Karpas-422 (cell line): ENCODE measurements at regions not wholly inside any gene's neighbourhood (a gene's known extent, or its start where the extent isn't known, plus 50 kb on each side); places are given as distances from the start of the nearest gene placed in this dataset.

Experiments
- DNase-seq: peaks from one replicate; pipeline ENCODE4 v3.0.0-alpha.2; 2015
- H2AFZ ChIP-seq: fragments of 200-600 bp; sonication (generic); 2 replicates; pipeline ENCODE4 v1.6.1; 2014; ENCODE audit warnings: antibody characterized with exemption, low read length, mixed read lengths
- H3K27ac ChIP-seq: fragments of 200-600 bp; sonication (generic); 2 replicates; pipeline ENCODE4 v1.5.1; 2014; ENCODE audit warnings: mild to moderate bottlenecking, low read length, moderate library complexity
- H3K27me3 ChIP-seq: fragments of 200-600 bp; sonication (generic); 2 replicates; pipeline ENCODE4 v1.6.1; 2014; ENCODE audit warnings: low read length, mixed read lengths
- H3K36me3 ChIP-seq: fragments of 200-600 bp; sonication (generic); 2 replicates; pipeline ENCODE4 v1.6.1; 2014; ENCODE audit warnings: low read length, mixed read lengths; ENCODE audit not compliant: insufficient read depth
- H3K4me1 ChIP-seq: fragments of 200-600 bp; sonication (generic); 2 replicates; pipeline ENCODE4 v1.6.1; 2014; ENCODE audit warnings: mild to moderate bottlenecking, low read length, mixed read lengths
- H3K4me2 ChIP-seq: fragments of 200-600 bp; sonication (generic); 2 replicates; pipeline ENCODE4 v1.6.1; 2014; ENCODE audit warnings: low read length, low read depth, mild to moderate bottlenecking; ENCODE audit not compliant: poor library complexity, severe bottlenecking
- H3K4me3 ChIP-seq: fragments of 200-600 bp; sonication (generic); 2 replicates; pipeline ENCODE4 v1.5.1; 2014; ENCODE audit warnings: mild to moderate bottlenecking, antibody characterized with exemption, low read length, mixed read lengths
- H3K79me2 ChIP-seq: fragments of 200-600 bp; sonication (generic); 2 replicates; pipeline ENCODE4 v1.6.1; 2014; ENCODE audit warnings: mild to moderate bottlenecking, low read length, mixed read lengths
- H3K9ac ChIP-seq: fragments of 200-600 bp; sonication (generic); 2 replicates; pipeline ENCODE4 v1.6.0; 2014; ENCODE audit warnings: low read length
- H3K9me2 ChIP-seq: fragments of 200-600 bp; sonication (generic), shearing (Covaris generic); replicated peaks from 2 replicates; pipeline ENCODE4 v1.6.0; 2014; ENCODE audit warnings: mild to moderate bottlenecking, low read length, moderate library complexity; ENCODE audit not compliant: insufficient read depth
- H3K9me3 ChIP-seq: fragments of 300-700, 200-600 bp; sonication (generic); 2 replicates; pipeline ENCODE4 v1.6.1; 2014; ENCODE audit warnings: low read length, mixed read lengths
- H4K20me1 ChIP-seq: fragments of 200-600 bp; sonication (generic); 2 replicates; pipeline ENCODE4 v1.6.1; 2014; ENCODE audit warnings: mild to moderate bottlenecking, antibody characterized with exemption, low read length, low read depth; ENCODE audit not compliant: insufficient read depth

DNA sequence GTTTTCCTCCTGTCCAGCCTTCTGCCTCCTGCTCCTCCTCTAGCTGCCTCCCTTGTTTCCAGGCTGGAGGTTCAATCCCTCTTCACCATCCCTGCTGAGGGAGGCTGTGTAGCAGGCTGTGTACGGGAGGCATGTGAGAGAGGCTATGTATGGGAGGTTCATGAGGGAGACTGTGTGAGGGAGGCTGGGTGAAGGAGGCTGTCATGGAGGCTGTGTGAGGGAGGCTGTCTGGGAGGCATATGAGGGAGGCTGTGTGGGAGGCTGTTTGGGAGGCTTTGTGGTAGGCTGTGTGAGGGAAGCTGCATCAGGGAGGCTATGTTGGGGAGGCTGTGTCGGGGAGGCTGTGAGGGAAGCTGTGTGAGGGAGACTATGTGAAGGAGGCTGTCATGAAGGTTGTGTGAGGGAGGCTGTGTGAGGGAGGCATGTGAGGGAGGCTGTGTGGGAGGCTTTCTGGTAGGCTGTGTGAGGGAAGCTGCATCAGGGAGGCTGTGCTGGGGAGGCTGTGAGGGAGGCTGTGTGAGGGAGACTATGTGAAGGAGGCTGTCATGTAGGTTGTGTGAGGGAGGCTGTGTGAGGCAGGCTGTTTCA, 123.7 kb upstream of the RNF32 start:
- Histone ChIP-seq H3K4me1 (no peaks in the 10 kb centered on the region), H3K79me2 (no peaks in the 10 kb centered on the region), H3K9ac (no peak overlapping the region), H3K9me3 (no peaks in the 10 kb centered on the region), H3K27me3 (no peaks in the 10 kb centered on the region), H3K4me2 (no peak overlapping the region), H3K27ac (no peak overlapping the region), H2AFZ (no peak overlapping the region), H3K4me3 (no peak overlapping the region), H4K20me1 (no peaks in the 10 kb centered on the region), H3K36me3 (no peaks in the 10 kb centered on the region), H3K9me2 (0 out of 2 replicates have a peak, but pooled peaks cover 3% of the 10 kb centered on the region)
- DNase-seq: no peak

- no peaks in the 10 kb centered on the region for H3K27me3 ChIP-seq
- H3K36me3 ChIP-seq: no peaks in the 10 kb centered on the region
- DNase-seq: no peak
- H3K9me2 ChIP-seq: 0 out of 2 replicates have a peak, but pooled peaks cover 3% of the 10 kb centered on the region
- H4K20me1 ChIP-seq: no peaks in the 10 kb centered on the region
- no peak overlapping the region for H3K9ac ChIP-seq
- no peak overlapping the region for H3K4me2 ChIP-seq
- H3K4me3 ChIP-seq: no peak overlapping the region
- H3K79me2 ChIP-seq: no peaks in the 10 kb centered on the region
- H3K27ac ChIP-seq: no peak overlapping the region
- no peaks in the 10 kb centered on the region for H3K4me1 ChIP-seq
- peaks cover 2% of the 10 kb centered on the region; the same call in 1 of the 2 replicates for H3K9me3 ChIP-seq
- no peak overlapping the region for H2AFZ ChIP-seq
Observed at GRCh38 chr7:156515911-156516790, 124.4 kb upstream of the RNF32 start.

- Histone ChIP-seq H3K4me1 (no peaks in the 10 kb centered on the region), H3K4me2 (no peak overlapping the region), H3K9me3 (peaks cover 9% of the 10 kb centered on the region), H3K27me3 (no peaks in the 10 kb centered on the region), H3K36me3 (no peaks in the 10 kb centered on the region), H3K27ac (no peak overlapping the region), H2AFZ (no peak overlapping the region), H3K9me2 (0 out of 2 replicates have a peak, but pooled peaks cover 3% of the 10 kb centered on the region), H3K4me3 (no peak overlapping the region), H3K9ac (no peak overlapping the region), H4K20me1 (no peaks in the 10 kb centered on the region), H3K79me2 (no peaks in the 10 kb centered on the region)
- no peak for DNase-seq
Observed at GRCh38 chr7:156514851-156515250, 125.7 kb upstream of the RNF32 start.

GRCh38 chr7:156511426-156511825, 129.1 kb upstream of the RNF32 start:
- Histone ChIP-seq H4K20me1 (no peaks in the 10 kb centered on the region), H3K4me3 (no peak overlapping the region), H3K9me2 (0 out of 2 replicates have a peak, but pooled peaks cover 3% of the 10 kb centered on the region), H3K27ac (no peak overlapping the region), H3K4me2 (no peak overlapping the region), H3K36me3 (no peaks in the 10 kb centered on the region), H3K79me2 (no peaks in the 10 kb centered on the region), H3K27me3 (no peaks in the 10 kb centered on the region), H3K9me3 (peaks cover 9% of the 10 kb centered on the region), H3K9ac (no peak overlapping the region), H3K4me1 (no peaks in the 10 kb centered on the region), H2AFZ (no peak overlapping the region)
- no peak for DNase-seq

DNA sequence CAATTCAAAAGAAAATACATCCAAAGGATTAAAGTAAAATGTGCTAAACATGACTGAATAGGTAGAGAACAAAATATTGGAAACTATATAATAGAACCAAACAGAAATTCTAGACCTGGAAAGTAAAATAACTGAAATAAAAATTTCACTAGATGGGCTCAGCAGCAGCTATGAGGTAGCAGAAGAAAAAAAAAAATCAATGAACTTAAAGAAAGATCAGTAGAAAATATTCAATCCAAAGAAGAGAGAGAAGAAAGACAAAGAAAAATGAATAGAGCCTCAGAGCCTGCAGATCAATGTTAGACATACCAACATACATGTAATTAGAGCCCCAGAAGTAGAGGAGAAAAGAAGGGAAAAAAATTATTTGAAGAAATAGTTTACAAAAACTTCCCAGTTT, 129.6 kb upstream of the RNF32 start:
- Histone ChIP-seq H3K27me3 (no peaks in the 10 kb centered on the region), H3K9me2 (0 out of 2 replicates have a peak, but pooled peaks cover 3% of the 10 kb centered on the region), H4K20me1 (no peaks in the 10 kb centered on the region), H3K27ac (no peak overlapping the region), H3K36me3 (no peaks in the 10 kb centered on the region), H3K4me1 (no peaks in the 10 kb centered on the region), H2AFZ (no peak overlapping the region), H3K4me2 (no peak overlapping the region), H3K4me3 (no peak overlapping the region), H3K9ac (no peak overlapping the region), H3K79me2 (no peaks in the 10 kb centered on the region), H3K9me3 (peaks cover 9% of the 10 kb centered on the region)
- DNase-seq: no peak

GRCh38 chr7:156509216-156509615, 131.4 kb upstream of the RNF32 start:
- no peak overlapping the region for H3K9ac ChIP-seq
- no peaks in the 10 kb centered on the region for H3K36me3 ChIP-seq
- no peak overlapping the region for H3K4me2 ChIP-seq
- H3K27me3 ChIP-seq: no peaks in the 10 kb centered on the region
- H3K4me1 ChIP-seq: no peaks in the 10 kb centered on the region
- peaks cover 9% of the 10 kb centered on the region for H3K9me3 ChIP-seq
- H3K79me2 ChIP-seq: no peaks in the 10 kb centered on the region
- H4K20me1 ChIP-seq: no peaks in the 10 kb centered on the region
- H2AFZ ChIP-seq: no peak overlapping the region
- no peak overlapping the region for H3K27ac ChIP-seq
- H3K4me3 ChIP-seq: no peak overlapping the region
- DNase-seq: no peak
- H3K9me2 ChIP-seq: 0 out of 2 replicates have a peak, but pooled peaks cover 3% of the 10 kb centered on the region

- H3K9me2 ChIP-seq: no peaks in the 10 kb centered on the region
- no peak overlapping the region for H3K4me3 ChIP-seq
- no peaks in the 10 kb centered on the region for H3K36me3 ChIP-seq
- H4K20me1 ChIP-seq: no peaks in the 10 kb centered on the region
- H2AFZ ChIP-seq: no peak overlapping the region
- H3K4me1 ChIP-seq: no peaks in the 10 kb centered on the region
- H3K27ac ChIP-seq: no peak overlapping the region
- no peaks in the 10 kb centered on the region for H3K27me3 ChIP-seq
- DNase-seq: no peak
- no peak overlapping the region for H3K4me2 ChIP-seq
- H3K9ac ChIP-seq: no peak overlapping the region
- H3K79me2 ChIP-seq: no peaks in the 10 kb centered on the region
- peaks cover 5% of the 10 kb centered on the region; the same call in 1 of the 2 replicates for H3K9me3 ChIP-seq
Observed at GRCh38 chr7:156505876-156506275, 134.7 kb upstream of the RNF32 start.

GRCh38 chr7:156504687-156505545, 135.7 kb upstream of the RNF32 start:
- no peaks in the 10 kb centered on the region for H3K27me3 ChIP-seq
- H3K4me2 ChIP-seq: no peak overlapping the region
- DNase-seq: no peak
- H3K36me3 ChIP-seq: no peaks in the 10 kb centered on the region
- H4K20me1 ChIP-seq: no peaks in the 10 kb centered on the region
- H3K27ac ChIP-seq: no peak overlapping the region
- H3K9ac ChIP-seq: no peak overlapping the region
- H3K4me3 ChIP-seq: no peak overlapping the region
- no peaks in the 10 kb centered on the region for H3K79me2 ChIP-seq
- no peaks in the 10 kb centered on the region for H3K4me1 ChIP-seq
- H2AFZ ChIP-seq: no peak overlapping the region
- H3K9me3 ChIP-seq: no peaks in the 10 kb centered on the region
- no peaks in the 10 kb centered on the region for H3K9me2 ChIP-seq
